Neural progenitor cell (in vitro differentiated cells): ENCODE measurements at regions not wholly inside any gene's neighbourhood (a gene's known extent, or its start where the extent isn't known, plus 50 kb on each side); places are given as distances from the start of the nearest gene placed in this dataset.

Experiments
- DNase-seq: peaks from one replicate; pipeline ENCODE4 v3.0.0-alpha.2; 2016; ENCODE audit warnings: low spot score
- H2AFZ ChIP-seq: fragments of 200-600 bp; sonication (generic); replicated peaks from 2 replicates; pipeline ENCODE4 v1.6.1; 2016; ENCODE audit warnings: antibody characterized with exemption
- H3F3A ChIP-seq: fragments of 200-600 bp; sonication (generic); 2 replicates; pipeline ENCODE4 v1.6.1; 2016; ENCODE audit warnings: antibody characterized with exemption, low read depth
- H3K27ac ChIP-seq: fragments of 200-600 bp; sonication (generic); 2 replicates; pipeline ENCODE4 v1.5.1; 2016; ENCODE audit warnings: mild to moderate bottlenecking
- H3K27me3 ChIP-seq: fragments of 200-600 bp; sonication (generic); 2 replicates; pipeline ENCODE4 v1.6.1; 2016; ENCODE audit warnings: mild to moderate bottlenecking, moderate library complexity
- H3K36me3 ChIP-seq: fragments of 200-600 bp; sonication (generic); 2 replicates; pipeline ENCODE4 v1.5.1; 2016
- H3K4me1 ChIP-seq: fragments of 200-600 bp; sonication (generic); 2 replicates; pipeline ENCODE4 v1.6.1; 2016; ENCODE audit warnings: mixed run types
- H3K4me2 ChIP-seq: fragments of 200-600 bp; sonication (generic); 2 replicates; pipeline ENCODE4 v1.6.1; 2016
- H3K4me3 ChIP-seq: fragments of 200-600 bp; sonication (generic); 2 replicates; pipeline ENCODE4 v1.5.1; 2016
- H3K79me2 ChIP-seq: fragments of 200-600 bp; sonication (generic); 2 replicates; pipeline ENCODE4 v1.6.1; 2016; ENCODE audit warnings: low read depth
- H3K9ac ChIP-seq: fragments of 200-600 bp; sonication (generic); 2 replicates; pipeline ENCODE4 v1.6.1; 2016
- H3K9me3 ChIP-seq: fragments of 200-600 bp; sonication (generic); 2 replicates; pipeline ENCODE4 v1.5.1; 2016; ENCODE audit warnings: low read depth
- H4K20me1 ChIP-seq: fragments of 200-600 bp; sonication (generic); 2 replicates; pipeline ENCODE4 v1.6.1; 2016; ENCODE audit warnings: low read depth
- H3K27ac Mint-ChIP-seq: 3 replicates; pipeline ENCODE4 v1.8.0; 2021; ENCODE audit warnings: mixed read lengths
- H3K27me3 Mint-ChIP-seq: 2 replicates; pipeline ENCODE4 v1.8.0; 2022; ENCODE audit warnings: low read depth, mild to moderate bottlenecking, inconsistent platforms, moderate library complexity, mixed read lengths; ENCODE audit not compliant: insufficient read depth
- H3K36me3 Mint-ChIP-seq: 3 replicates; pipeline ENCODE4 v1.8.0; 2021; ENCODE audit warnings: mixed read lengths
- H3K4me1 Mint-ChIP-seq: 3 replicates; pipeline ENCODE4 v1.8.0; 2021; ENCODE audit warnings: mixed read lengths
- H3K4me3 Mint-ChIP-seq: 3 replicates; pipeline ENCODE4 v1.8.0; 2021; ENCODE audit warnings: mild to moderate bottlenecking, moderate library complexity, mixed read lengths
- H3K9me3 Mint-ChIP-seq: 3 replicates; pipeline ENCODE4 v1.8.0; 2020; ENCODE audit warnings: mixed read lengths
- EZH2 ChIP-seq: fragments of 200-600 bp; sonication (generic); IDR thresholded peaks from 2 replicates; pipeline ENCODE4 v1.6.1; 2017; ENCODE audit warnings: antibody characterized with exemption, mild to moderate bottlenecking, moderate library complexity
- EZH2phosphoT487 ChIP-seq: fragments of 200-600 bp; sonication (generic); IDR thresholded peaks from 2 replicates; pipeline ENCODE4 v1.6.1; 2017; ENCODE audit warnings: antibody characterized with exemption
- TF ChIP-seq, protein P1 (sequence below): fragments of 200-600 bp; sonication (generic); IDR thresholded peaks from 2 replicates; pipeline ENCODE4 v1.5.1; 2017; ENCODE audit warnings: antibody characterized with exemption, mild to moderate bottlenecking

DNA sequence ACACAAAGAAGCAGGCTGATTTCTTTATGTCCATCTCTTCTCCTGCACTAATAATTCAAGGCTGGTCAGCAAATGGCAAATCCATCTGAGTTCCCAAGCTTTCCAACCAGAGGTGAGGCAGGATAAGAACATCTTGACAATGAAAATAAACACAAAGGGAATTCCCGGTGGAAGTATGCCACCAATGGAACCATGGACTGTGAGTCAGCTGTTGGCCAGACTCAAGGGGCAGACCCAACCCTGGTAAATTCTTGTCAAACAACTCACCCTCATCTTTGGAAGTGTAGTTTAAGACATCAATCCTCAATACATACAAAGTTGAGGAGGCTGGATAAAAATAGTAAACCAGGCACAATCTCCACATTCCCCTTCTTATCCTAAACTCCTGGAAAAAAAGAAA, 74.3 kb upstream of the CES5A start:
- Histone ChIP-seq H3K27me3 (no peaks in the 10 kb centered on the region), H2AFZ (no peak overlapping the region), H3K4me2 (no peak overlapping the region), H3F3A (no peaks in the 10 kb centered on the region), H3K9ac (no peak overlapping the region), H3K79me2 (no peaks in the 10 kb centered on the region), H3K9me3 (peaks cover 7% of the 10 kb centered on the region), H3K4me3 (no peak overlapping the region), H3K4me1 (no peaks in the 10 kb centered on the region), H3K27ac (no peak overlapping the region), H3K36me3 (no peaks in the 10 kb centered on the region), H4K20me1 (no peaks in the 10 kb centered on the region)
- H3K27ac Mint-ChIP-seq, result no peak overlapping the region
- no peak overlapping the region for H3K4me3 Mint-ChIP-seq
- no peaks in the 10 kb centered on the region for H3K4me1 Mint-ChIP-seq
- peaks cover 4% of the 10 kb centered on the region for H3K9me3 Mint-ChIP-seq
- no peak for DNase-seq
- H3K27me3 Mint-ChIP-seq, result peaks cover 4% of the 10 kb centered on the region
- TF ChIP-seq, protein P1, sequence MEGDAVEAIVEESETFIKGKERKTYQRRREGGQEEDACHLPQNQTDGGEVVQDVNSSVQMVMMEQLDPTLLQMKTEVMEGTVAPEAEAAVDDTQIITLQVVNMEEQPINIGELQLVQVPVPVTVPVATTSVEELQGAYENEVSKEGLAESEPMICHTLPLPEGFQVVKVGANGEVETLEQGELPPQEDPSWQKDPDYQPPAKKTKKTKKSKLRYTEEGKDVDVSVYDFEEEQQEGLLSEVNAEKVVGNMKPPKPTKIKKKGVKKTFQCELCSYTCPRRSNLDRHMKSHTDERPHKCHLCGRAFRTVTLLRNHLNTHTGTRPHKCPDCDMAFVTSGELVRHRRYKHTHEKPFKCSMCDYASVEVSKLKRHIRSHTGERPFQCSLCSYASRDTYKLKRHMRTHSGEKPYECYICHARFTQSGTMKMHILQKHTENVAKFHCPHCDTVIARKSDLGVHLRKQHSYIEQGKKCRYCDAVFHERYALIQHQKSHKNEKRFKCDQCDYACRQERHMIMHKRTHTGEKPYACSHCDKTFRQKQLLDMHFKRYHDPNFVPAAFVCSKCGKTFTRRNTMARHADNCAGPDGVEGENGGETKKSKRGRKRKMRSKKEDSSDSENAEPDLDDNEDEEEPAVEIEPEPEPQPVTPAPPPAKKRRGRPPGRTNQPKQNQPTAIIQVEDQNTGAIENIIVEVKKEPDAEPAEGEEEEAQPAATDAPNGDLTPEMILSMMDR, result no peak
- no peak for TF ChIP-seq EZH2phosphoT487
- TF ChIP-seq EZH2, result no peak
- no peaks in the 10 kb centered on the region for H3K36me3 Mint-ChIP-seq

DNA sequence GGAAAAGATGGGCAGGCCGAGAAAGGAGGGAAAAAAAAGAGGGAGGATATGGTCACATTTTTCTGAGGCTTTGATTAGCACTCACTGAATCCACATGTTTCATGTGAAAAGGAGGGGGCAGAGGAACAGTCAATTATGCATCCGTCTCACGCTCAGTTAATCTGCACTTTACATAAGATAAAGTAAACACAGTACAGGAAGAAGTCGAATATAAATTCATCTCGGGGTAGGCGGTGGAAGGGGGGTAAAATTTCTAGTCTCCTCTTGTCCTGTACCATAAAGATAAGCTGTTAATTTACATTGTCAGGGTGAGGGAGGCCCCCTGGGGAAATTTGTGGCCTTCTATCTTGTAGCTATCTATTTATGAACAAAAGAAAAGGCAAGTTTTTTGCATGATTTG, 73.1 kb upstream of the CES5A start:
- no peak overlapping the region for H3K9ac ChIP-seq
- no peaks in the 10 kb centered on the region for H3K4me1 ChIP-seq
- peaks cover 7% of the 10 kb centered on the region for H3K9me3 ChIP-seq
- peaks cover 4% of the 10 kb centered on the region for H3K27me3 Mint-ChIP-seq
- H3K27ac Mint-ChIP-seq, result no peak overlapping the region
- no peak overlapping the region for H3K4me3 ChIP-seq
- no peaks in the 10 kb centered on the region for H3F3A ChIP-seq
- no peaks in the 10 kb centered on the region for H3K4me1 Mint-ChIP-seq
- H3K4me2 ChIP-seq, result no peak overlapping the region
- no peak overlapping the region for H3K4me3 Mint-ChIP-seq
- no peaks in the 10 kb centered on the region for H3K27me3 ChIP-seq
- H3K36me3 ChIP-seq, result no peaks in the 10 kb centered on the region
- no peak for DNase-seq
- H3K27ac ChIP-seq, result no peak overlapping the region
- H3K36me3 Mint-ChIP-seq, result no peaks in the 10 kb centered on the region
- H3K79me2 ChIP-seq, result no peaks in the 10 kb centered on the region
- peaks cover 4% of the 10 kb centered on the region for H3K9me3 Mint-ChIP-seq
- no peaks in the 10 kb centered on the region for H4K20me1 ChIP-seq
- TF ChIP-seq EZH2phosphoT487, result no peak
- TF ChIP-seq EZH2, result no peak
- TF ChIP-seq, protein P1, result no peak
- H2AFZ ChIP-seq, result no peak overlapping the region

DNA sequence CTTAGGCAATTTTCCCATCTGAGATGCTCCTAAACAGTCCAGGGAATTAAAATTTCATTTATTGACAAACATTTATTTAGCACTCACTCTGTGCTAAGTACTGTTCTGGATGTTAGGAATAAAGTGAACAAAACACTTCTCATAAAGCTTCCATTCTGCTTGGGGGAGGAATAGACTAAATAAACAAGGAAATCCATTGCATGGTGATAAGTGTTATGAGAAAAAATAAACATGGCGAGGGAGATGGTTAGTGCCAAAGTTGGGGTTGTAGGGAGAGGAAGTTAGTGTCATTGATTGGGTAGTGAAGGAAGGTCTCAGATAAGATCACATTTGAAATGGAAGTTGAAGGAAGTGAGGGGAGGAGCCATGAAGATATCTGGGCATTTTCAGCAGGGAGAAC, 72.2 kb upstream of the CES5A start:
- peaks cover 7% of the 10 kb centered on the region for H3K9me3 ChIP-seq
- no peaks in the 10 kb centered on the region for H3K79me2 ChIP-seq
- H3K27ac ChIP-seq, result no peak overlapping the region
- no peak for DNase-seq
- Mint-ChIP-seq H3K27me3 (peaks cover 4% of the 10 kb centered on the region), H3K4me3 (no peak overlapping the region), H3K4me1 (no peaks in the 10 kb centered on the region), H3K9me3 (peaks cover 4% of the 10 kb centered on the region), H3K36me3 (no peaks in the 10 kb centered on the region), H3K27ac (no peak overlapping the region)
- TF ChIP-seq, protein P1, result no peak
- TF ChIP-seq EZH2 (no peak), EZH2phosphoT487 (no peak)
- no peak overlapping the region for H3K9ac ChIP-seq
- no peak overlapping the region for H2AFZ ChIP-seq
- peaks cover 5% of the 10 kb centered on the region for H3K27me3 ChIP-seq
- no peaks in the 10 kb centered on the region for H3K36me3 ChIP-seq
- no peaks in the 10 kb centered on the region for H3K4me1 ChIP-seq
- no peaks in the 10 kb centered on the region for H3F3A ChIP-seq
- H4K20me1 ChIP-seq, result no peaks in the 10 kb centered on the region
- no peak overlapping the region for H3K4me2 ChIP-seq
- no peak overlapping the region for H3K4me3 ChIP-seq
